ENCODE measurements at regions not wholly inside any gene's neighbourhood (a gene's known extent, or its start where the extent isn't known, plus 50 kb on each side); places are given as distances from the start of the nearest gene placed in this dataset.

DNA sequence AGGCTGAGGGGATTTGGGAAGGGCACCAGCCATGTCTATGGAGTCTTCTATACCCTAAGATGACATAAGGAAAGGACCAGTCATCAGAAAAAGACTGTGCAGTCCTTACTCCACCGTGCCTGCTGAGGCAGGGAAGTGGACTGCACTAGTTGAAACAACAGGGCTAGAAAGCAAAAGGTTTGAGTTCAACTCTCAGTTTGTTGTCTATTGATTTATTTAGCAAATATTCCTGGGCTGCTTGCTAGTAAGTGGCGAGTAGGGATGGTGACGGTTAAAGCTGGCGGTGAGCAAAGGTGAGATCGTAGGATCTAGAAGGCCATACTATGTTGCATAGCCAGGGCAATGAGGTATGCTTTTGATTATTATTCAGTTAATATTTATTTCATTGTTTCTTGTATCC lies 110.1 kb downstream of the SMIM20 start:
- intact Hi-C loops (cut with micrococcal nuclease) = no loop called here
- Mint-ChIP-seq H3K27ac (no peak overlapping the region), H3K4me3 (no peak overlapping the region), H3K27me3 (ENCODE audit: low read depth in 2 of 2) (peaks cover 32 to 58% of the 10 kb centered on the region in 2 donors), H3K36me3 (no peaks in the 10 kb centered on the region), H3K4me1 (peaks cover 6% of the 10 kb centered on the region in 2 donors), H3K9me3 (no peaks in the 10 kb centered on the region)
- TF ChIP-seq, protein P1, sequence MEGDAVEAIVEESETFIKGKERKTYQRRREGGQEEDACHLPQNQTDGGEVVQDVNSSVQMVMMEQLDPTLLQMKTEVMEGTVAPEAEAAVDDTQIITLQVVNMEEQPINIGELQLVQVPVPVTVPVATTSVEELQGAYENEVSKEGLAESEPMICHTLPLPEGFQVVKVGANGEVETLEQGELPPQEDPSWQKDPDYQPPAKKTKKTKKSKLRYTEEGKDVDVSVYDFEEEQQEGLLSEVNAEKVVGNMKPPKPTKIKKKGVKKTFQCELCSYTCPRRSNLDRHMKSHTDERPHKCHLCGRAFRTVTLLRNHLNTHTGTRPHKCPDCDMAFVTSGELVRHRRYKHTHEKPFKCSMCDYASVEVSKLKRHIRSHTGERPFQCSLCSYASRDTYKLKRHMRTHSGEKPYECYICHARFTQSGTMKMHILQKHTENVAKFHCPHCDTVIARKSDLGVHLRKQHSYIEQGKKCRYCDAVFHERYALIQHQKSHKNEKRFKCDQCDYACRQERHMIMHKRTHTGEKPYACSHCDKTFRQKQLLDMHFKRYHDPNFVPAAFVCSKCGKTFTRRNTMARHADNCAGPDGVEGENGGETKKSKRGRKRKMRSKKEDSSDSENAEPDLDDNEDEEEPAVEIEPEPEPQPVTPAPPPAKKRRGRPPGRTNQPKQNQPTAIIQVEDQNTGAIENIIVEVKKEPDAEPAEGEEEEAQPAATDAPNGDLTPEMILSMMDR (IDR thresholded peaks at IDR 0.05) = no peak
- H3K27ac ChIP-seq (ENCODE audit: low read length) = no peak overlapping the region
- no peak overlapping the region for H3K4me3 ChIP-seq (ENCODE audit: low read length)
- H3K9me3 ChIP-seq (ENCODE audit: control insufficient read depth, insufficient read depth, low read length) = no peaks in the 10 kb centered on the region
- H3K27me3 ChIP-seq (ENCODE audit: control insufficient read depth, insufficient read depth, low read length) = no peaks in the 10 kb centered on the region
- 94% methylated on average over 5 of the region's 5 CpGs for WGBS (ENCODE audit: insufficient coverage)
- DNase-seq (no peak), ATAC-seq (peak in 1 of 3 donors; percentile 12)
- no peaks in the 10 kb centered on the region for H3K36me3 ChIP-seq (ENCODE audit: control insufficient read depth, insufficient read depth, low read length)
- H3K4me1 ChIP-seq (ENCODE audit: control insufficient read depth, insufficient read depth, low read length) = peaks cover 5% of the 10 kb centered on the region

- WGBS (ENCODE audit: insufficient coverage) = 89% methylated on average over 22 of the region's 22 CpGs
- intact Hi-C loops (cut with micrococcal nuclease) = loop anchor here (1.0 kb wide), 1 partner anchor 382 kb away; no protein-coding TSS in a partner anchor
- H3K27ac ChIP-seq (ENCODE audit: low read length) = no peak overlapping the region
- Mint-ChIP-seq H3K27ac (no peak overlapping the region), H3K36me3 (no peaks in the 10 kb centered on the region), H3K4me3 (no peak overlapping the region), H3K27me3 (ENCODE audit: low read depth in 2 of 2) (peaks cover 33% of the 10 kb centered on the region in 2 donors), H3K9me3 (no peaks in the 10 kb centered on the region), H3K4me1 (peaks cover 0 to 6% of the 10 kb centered on the region in 2 donors)
- peaks cover 5% of the 10 kb centered on the region for H3K4me1 ChIP-seq (ENCODE audit: control insufficient read depth, insufficient read depth, low read length)
- TF ChIP-seq, protein P1 (IDR thresholded peaks at IDR 0.05) = no peak
- DNase-seq (no peak), ATAC-seq (no peak)
- H3K4me3 ChIP-seq (ENCODE audit: low read length) = no peak overlapping the region
- no peaks in the 10 kb centered on the region for H3K27me3 ChIP-seq (ENCODE audit: control insufficient read depth, insufficient read depth, low read length)
- no peaks in the 10 kb centered on the region for H3K9me3 ChIP-seq (ENCODE audit: control insufficient read depth, insufficient read depth, low read length)
- H3K36me3 ChIP-seq (ENCODE audit: control insufficient read depth, insufficient read depth, low read length) = no peaks in the 10 kb centered on the region
These were observed 114.2 kb downstream of the SMIM20 start for GRCh38 chr4:26028133-26028792.

DNA sequence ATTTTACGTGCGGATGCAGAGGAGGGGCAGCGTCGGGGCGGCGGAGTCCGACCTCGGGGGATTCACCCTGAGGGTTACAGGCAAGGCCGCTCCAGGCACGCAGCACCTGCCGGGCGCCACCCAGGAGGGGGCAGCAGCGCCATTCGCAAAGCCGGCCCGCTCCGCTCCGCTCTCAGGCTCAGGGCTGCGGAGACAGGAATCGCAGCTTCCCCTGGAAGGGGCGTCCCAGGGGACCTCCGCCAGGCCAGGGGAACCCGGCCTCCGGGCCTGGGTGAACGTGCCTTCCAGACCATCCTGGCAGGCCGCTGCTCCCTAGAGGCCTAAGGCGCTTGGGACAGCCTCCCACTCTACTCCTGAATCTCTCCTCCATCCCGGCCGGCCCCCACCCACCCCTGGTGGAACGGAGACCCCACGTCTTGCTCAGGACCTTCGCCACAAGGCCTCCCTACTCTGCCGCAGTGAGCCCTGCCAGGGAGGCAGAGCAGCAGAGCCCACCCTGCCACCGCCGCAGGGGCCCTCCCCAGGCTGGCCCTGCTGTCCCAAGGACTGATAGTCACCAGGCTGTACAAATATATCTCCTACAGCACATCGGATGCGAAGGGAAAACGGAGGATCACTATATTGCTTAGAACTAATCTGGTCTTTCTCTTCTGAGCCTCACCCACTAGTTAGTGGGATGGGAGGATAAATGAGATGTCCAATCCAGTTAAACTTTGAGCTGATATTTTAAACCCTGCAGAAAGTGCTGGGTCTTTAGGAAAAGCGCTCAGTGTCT lies 115.0 kb downstream of the SMIM20 start:
- Histone ChIP-seq H3K27me3 (ENCODE audit: control insufficient read depth, insufficient read depth, low read length) (no peaks in the 10 kb centered on the region), H3K36me3 (ENCODE audit: control insufficient read depth, insufficient read depth, low read length) (no peaks in the 10 kb centered on the region), H3K27ac (ENCODE audit: low read length) (no peak overlapping the region), H3K9me3 (ENCODE audit: control insufficient read depth, insufficient read depth, low read length) (no peaks in the 10 kb centered on the region), H3K4me3 (ENCODE audit: low read length) (no peak overlapping the region), H3K4me1 (ENCODE audit: control insufficient read depth, insufficient read depth, low read length) (peaks cover 5% of the 10 kb centered on the region)
- Mint-ChIP-seq H3K4me1 (peaks cover 0 to 6% of the 10 kb centered on the region in 2 donors), H3K9me3 (no peaks in the 10 kb centered on the region), H3K36me3 (no peaks in the 10 kb centered on the region), H3K27me3 (ENCODE audit: low read depth in 2 of 2) (peaks cover 25 to 30% of the 10 kb centered on the region in 2 donors), H3K27ac (no peak overlapping the region), H3K4me3 (no peak overlapping the region)
- intact Hi-C loops (cut with micrococcal nuclease) = loop anchor here (1.0 kb wide), 1 partner anchor 381 kb away; no protein-coding TSS in a partner anchor
- DNase-seq = peak; percentile 27 to 66
- 23% methylated on average over 39 of the region's 39 CpGs for WGBS (ENCODE audit: insufficient coverage)
- ATAC-seq = peak; percentile 70 to 88 (median 72)
- TF ChIP-seq, protein P1 (IDR thresholded peaks at IDR 0.05) = peak; percentile 36

Data from natural killer cell (primary cell).